ENCODE measurements at regions not wholly inside any gene's neighbourhood (a gene's known extent, or its start where the extent isn't known, plus 50 kb on each side); places are given as distances from the start of the nearest gene placed in this dataset.
A peak's percentile ranks its signal among the peaks of the same experiment; 100 is the strongest.
"Not testable (repeated sequence)": the region's sequence is repeated elsewhere in the genome, so short reads cannot be mapped to it uniquely, and the experiment has no call there.

- DNase-seq = no peak
Measured at GRCh38 chr6:44010411-44011349, 116.6 kb downstream of the MRPL14 start.

GRCh38 chr6:44009425-44010321, 117.6 kb downstream of the MRPL14 start:
- DNase-seq = no peak

- no peak for DNase-seq
Measured at GRCh38 chr6:44008821-44009370, 118.4 kb downstream of the MRPL14 start.

- DNase-seq = no peak
Measured at GRCh38 chr6:44007818-44008621, 119.2 kb downstream of the MRPL14 start.

GRCh38 chr6:44006872-44007303, 120.4 kb downstream of the MRPL14 start:
- no peak for DNase-seq

- no peak for DNase-seq
Measured at GRCh38 chr6:44006123-44006871, 121.0 kb downstream of the MRPL14 start.

- no peak for DNase-seq
Measured at GRCh38 chr6:44005507-44005903, 121.7 kb downstream of the MRPL14 start.

- DNase-seq = no peak
Measured at GRCh38 chr6:44004625-44005506, 122.4 kb downstream of the MRPL14 start.

GRCh38 chr6:44004136-44004535, 123.1 kb downstream of the MRPL14 start:
- no peak for DNase-seq

- no peak for DNase-seq
Measured at GRCh38 chr6:44003345-44004061, 123.7 kb downstream of the MRPL14 start.

- DNase-seq = no peak
Measured at GRCh38 chr6:44002593-44003344, 124.5 kb downstream of the MRPL14 start.

GRCh38 chr6:44002067-44002592, 125.1 kb downstream of the MRPL14 start:
- DNase-seq = no peak

GRCh38 chr6:44001318-44002066, 125.8 kb downstream of the MRPL14 start:
- peak; percentile 55 for DNase-seq

GRCh38 chr6:44000164-44000842, 126.9 kb downstream of the MRPL14 start:
- peak; percentile 94 for DNase-seq

GRCh38 chr6:43999628-44000027, 127.6 kb downstream of the MRPL14 start:
- no peak for DNase-seq

- not testable (repeated sequence) for DNase-seq
Measured at GRCh38 chr6:43998592-43999243, 128.5 kb downstream of the MRPL14 start.

Data from NCI-H1436 treated with DMSO at 0.1 percent for 48 hours (cell line).